Esophagus muscularis mucosa (tissue), 4 donors: ENCODE measurements at regions not wholly inside any gene's neighbourhood (a gene's known extent, or its start where the extent isn't known, plus 50 kb on each side); places are given as distances from the start of the nearest gene placed in this dataset.

Source experiments
- CTCF ChIP-seq, 3 experiments: fragments of 200-600 bp in 2 of 3; fragments of 450-650 bp in 1 of 3; sonication (generic) in 2 of 3; IDR thresholded peaks; one replicate each; pipeline ENCODE4 v1.5.1; 2017 to 2019; ENCODE audit warnings: antibody characterized with exemption in 3 of 3, mild to moderate bottlenecking in 2 of 3, moderate library complexity in 1 of 3
- EP300 ChIP-seq: sonication (generic); formaldehyde crosslinking; IDR thresholded peaks from one replicate; pipeline ENCODE4 v1.6.1; 2017; ENCODE audit warnings: antibody characterized with exemption
- POLR2A ChIP-seq: fragments of 450-650 bp; IDR thresholded peaks from one replicate; pipeline ENCODE4 v1.6.1; 2017; ENCODE audit warnings: antibody characterized with exemption, moderate library complexity, mild to moderate bottlenecking, low read depth
- POLR2AphosphoS5 ChIP-seq, 2 donors: sonication (generic); formaldehyde crosslinking; IDR thresholded peaks; one replicate each; pipeline ENCODE4 v1.6.1; 2017; ENCODE audit warnings: antibody characterized with exemption in 2 of 2

- no peak for TF ChIP-seq POLR2A
- no peak for TF ChIP-seq CTCF (IDR thresholded peaks at IDR 0.05)
- TF ChIP-seq EP300, result no peak
- TF ChIP-seq POLR2AphosphoS5 (IDR thresholded peaks at IDR 0.05), result no peak
These were observed 232.4 kb downstream of the NFKBIZ start for GRCh38 chr3:102081572-102082289.
